SK-N-SH (cell line): ENCODE measurements at regions not wholly inside any gene's neighbourhood (a gene's known extent, or its start where the extent isn't known, plus 50 kb on each side); places are given as distances from the start of the nearest gene placed in this dataset.

Source experiments
- CTCF ChIA-PET: fragments of 300-600, 350-600 bp; formaldehyde crosslinking; extraction: SDS; loops from one replicate; lab custom pipeline; 2021; lab: Yijun Ruan, JAX
- POLR2A ChIA-PET: fragments of 350-600 bp; sonication (Branson Sonifier 250); formaldehyde crosslinking; extraction: SDS; loops from one replicate; lab custom pipeline; 2020; ENCODE audit warnings: antibody characterized with exemption, inconsistent platforms; lab: Yijun Ruan, JAX
- DNase-seq: peaks from one replicate; pipeline ENCODE4 v3.0.0; 2012
- H2AFZ ChIP-seq: fragments of 200-600 bp; sonication (generic); 2 replicates; pipeline ENCODE4 v1.8.1; 2016; ENCODE audit warnings: antibody characterized with exemption, mild to moderate bottlenecking, low read depth
- H3F3A ChIP-seq: fragments of 200-600 bp; sonication (generic); replicated peaks from 2 replicates; pipeline ENCODE3; 2016; ENCODE audit warnings: antibody characterized with exemption, mild to moderate bottlenecking; ENCODE audit not compliant: insufficient read depth
- H3K27ac ChIP-seq, 2 experiments: fragments of 200-500 bp in 1 of 2; fragments of 200-600 bp in 1 of 2; sonication (Bioruptor generic) in 1 of 2; sonication (generic), shearing (Covaris generic) in 1 of 2; 2 replicates each; pipeline versions ENCODE4 v1.5.1 to v1.6.1; 2014 to 2016; ENCODE audit warnings: low read depth in 2 of 2, inconsistent platforms in 1 of 2, low read length in 1 of 2, mild to moderate bottlenecking in 1 of 2, mixed read lengths in 1 of 2
- H3K27me3 ChIP-seq: fragments of 200-600 bp; sonication (generic), shearing (Covaris generic); 2 replicates; pipeline ENCODE4 v1.6.1; 2016; ENCODE audit warnings: mixed run types; ENCODE audit not compliant: insufficient read depth
- H3K36me3 ChIP-seq, 2 experiments: fragments of 200-500 bp in 1 of 2; fragments of 200-600 bp in 1 of 2; sonication (Bioruptor generic) in 1 of 2; sonication (generic) in 1 of 2; replicated peaks in 1 of 2; 2 replicates each; pipeline versions ENCODE3 to v1.5.1; 2014 to 2016; ENCODE audit warnings: low read length in 1 of 2, mild to moderate bottlenecking in 1 of 2; ENCODE audit not compliant: insufficient read depth in 2 of 2, control insufficient read depth in 1 of 2
- H3K4me1 ChIP-seq, 2 experiments: fragments of 200-500 bp in 1 of 2; fragments of 200-600 bp in 1 of 2; sonication (Bioruptor generic) in 1 of 2; sonication (generic), shearing (Covaris generic) in 1 of 2; 2 replicates each; pipeline versions ENCODE4 v1.5.1 to v1.6.1; 2014 to 2016; ENCODE audit warnings: low read depth in 1 of 2, low read length in 1 of 2, mixed run types in 1 of 2; ENCODE audit not compliant: insufficient read depth in 2 of 2, control insufficient read depth in 1 of 2
- H3K4me2 ChIP-seq: fragments of 200-600 bp; sonication (generic), shearing (Covaris generic); 2 replicates; pipeline ENCODE4 v1.6.1; 2017; ENCODE audit warnings: mixed run types
- H3K4me3 ChIP-seq, 2 experiments: fragments of 200-500 bp in 1 of 2; fragments of 200-600 bp in 1 of 2; sonication (Bioruptor generic) in 1 of 2; sonication (generic), shearing (Covaris generic) in 1 of 2; 2 replicates each; pipeline versions ENCODE4 v1.5.1 to v1.8.1; 2014 to 2016; ENCODE audit warnings: low read depth in 2 of 2, inconsistent platforms in 1 of 2, low read length in 1 of 2, mild to moderate bottlenecking in 1 of 2, mixed read lengths in 1 of 2, moderate library complexity in 1 of 2
- H3K79me2 ChIP-seq: fragments of 200-600 bp; sonication (generic); 2 replicates; pipeline ENCODE4 v1.8.1; 2017; ENCODE audit warnings: mild to moderate bottlenecking; ENCODE audit not compliant: insufficient read depth
- H3K9ac ChIP-seq: fragments of 200-600 bp; sonication (generic); 2 replicates; pipeline ENCODE4 v1.6.1; 2017; ENCODE audit warnings: mixed run types
- H3K9me2 ChIP-seq: fragments of 200-600 bp; sonication (generic); 2 replicates; pipeline ENCODE4 v1.6.1; 2017; ENCODE audit warnings: mixed run types
- H3K9me3 ChIP-seq: fragments of 200-600 bp; sonication (generic); 2 replicates; pipeline ENCODE4 v1.6.1; 2017; ENCODE audit warnings: mixed run types, mild to moderate bottlenecking, moderate library complexity
- H4K20me1 ChIP-seq: fragments of 200-600 bp; sonication (generic); 2 replicates; pipeline ENCODE4 v1.6.1; 2017; ENCODE audit warnings: mild to moderate bottlenecking, mixed run types; ENCODE audit not compliant: insufficient read depth
- CHD2 ChIP-seq: fragments of 150-350 bp; IDR thresholded peaks from 2 replicates; pipeline ENCODE4 v1.6.1; 2018; ENCODE audit warnings: low read length; ENCODE audit not compliant: partially characterized antibody
- CTCF ChIP-seq: fragments of 200-600 bp; sonication (generic); IDR thresholded peaks from 2 replicates; pipeline ENCODE4 v1.6.1; 2017; ENCODE audit warnings: antibody characterized with exemption, mild to moderate bottlenecking, moderate library complexity
- EP300 ChIP-seq, 2 experiments: IDR thresholded peaks; 2 replicates each; pipeline versions ENCODE4 v1.4.0 to v1.6.1; 2012; ENCODE audit warnings: borderline replicate concordance in 1 of 2, low read depth in 1 of 2, low read length in 1 of 2
- EZH2phosphoT487 ChIP-seq: fragments of 200-600 bp; sonication (generic); IDR thresholded peaks from 2 replicates; pipeline ENCODE4 v1.6.1; 2017; ENCODE audit warnings: low read depth, mixed run types, mild to moderate bottlenecking, antibody characterized with exemption, moderate library complexity, borderline replicate concordance
- FOSL2 ChIP-seq: IDR thresholded peaks from 2 replicates; pipeline ENCODE4 v1.4.0; 2012; ENCODE audit warnings: low read depth, mild to moderate bottlenecking, moderate library complexity, borderline replicate concordance
- FOXJ3 ChIP-seq: sonication (generic); formaldehyde crosslinking; IDR thresholded peaks from 2 replicates; pipeline ENCODE4 v1.5.1; 2020; ENCODE audit warnings: mild to moderate bottlenecking, missing genetic modification reagents
- FOXM1 ChIP-seq: IDR thresholded peaks from 2 replicates; pipeline ENCODE4 v1.4.0; 2012; ENCODE audit warnings: low read depth, mild to moderate bottlenecking
- GABPA ChIP-seq: IDR thresholded peaks from 2 replicates; pipeline ENCODE4 v1.4.0; 2012; ENCODE audit warnings: low read depth, mild to moderate bottlenecking
- GATA2 ChIP-seq: sonication (generic); formaldehyde crosslinking; IDR thresholded peaks from 2 replicates; pipeline ENCODE4 v1.5.0; 2020; ENCODE audit warnings: mild to moderate bottlenecking, missing genetic modification reagents
- MEF2A ChIP-seq: IDR thresholded peaks from 2 replicates; pipeline ENCODE4 v1.4.0; 2012; ENCODE audit warnings: low read depth, borderline replicate concordance
- NFIC ChIP-seq: IDR thresholded peaks from 2 replicates; pipeline ENCODE4 v1.4.0; 2012; ENCODE audit warnings: borderline replicate concordance
- NRF1 ChIP-seq: IDR thresholded peaks from 2 replicates; pipeline ENCODE4 v1.6.1; 2012; ENCODE audit warnings: low read depth, mild to moderate bottlenecking, low read length
- RFX5 ChIP-seq: IDR thresholded peaks from 2 replicates; pipeline ENCODE4 v1.6.1; 2012; ENCODE audit warnings: mild to moderate bottlenecking, improper control_type of control experiment, low read length
- SIN3A ChIP-seq: IDR thresholded peaks from 2 replicates; pipeline ENCODE4 v1.6.1; 2012; ENCODE audit warnings: low read depth, mild to moderate bottlenecking, low read length, moderate library complexity, borderline replicate concordance
- SMC3 ChIP-seq: IDR thresholded peaks from 2 replicates; pipeline ENCODE4 v1.6.1; 2012; ENCODE audit warnings: low read depth, low read length, improper control_type of control experiment
- TAF1 ChIP-seq: IDR thresholded peaks from 2 replicates; pipeline ENCODE4 v1.6.1; 2012; ENCODE audit warnings: low read depth, mild to moderate bottlenecking, low read length, moderate library complexity, borderline replicate concordance
- TCF12 ChIP-seq: IDR thresholded peaks from 2 replicates; pipeline ENCODE4 v1.4.0; 2012
- TEAD4 ChIP-seq: IDR thresholded peaks from 2 replicates; pipeline ENCODE4 v1.4.0; 2012; ENCODE audit warnings: mild to moderate bottlenecking, borderline replicate concordance; ENCODE audit not compliant: insufficient read depth
- USF1 ChIP-seq: IDR thresholded peaks from 2 replicates; pipeline ENCODE4 v1.4.0; 2012; ENCODE audit warnings: low read depth, borderline replicate concordance
- YY1 ChIP-seq: IDR thresholded peaks from 2 replicates; pipeline ENCODE4 v1.4.0; 2012; ENCODE audit warnings: low read depth, mild to moderate bottlenecking
- ZBTB33 ChIP-seq: IDR thresholded peaks from 2 replicates; pipeline ENCODE4 v1.4.0; 2012; ENCODE audit warnings: low read depth, borderline replicate concordance
- WGBS: methylation state at CpG from one replicate; pipeline ENCODE4 v1.1.6; 2017; ENCODE audit warnings: low lambda C conversion rate; 5-methylcytosine and 5-hydroxymethylcytosine counted together

- Histone ChIP-seq H3K9me2 (no peaks in the 10 kb centered on the region), H3K4me2 (no peak overlapping the region), H3K27ac (no peak overlapping the region), H2AFZ (no peak overlapping the region), H3K27me3 (no peaks in the 10 kb centered on the region), H3K79me2 (no peaks in the 10 kb centered on the region), H3K9ac (no peak overlapping the region), H3K9me3 (no peaks in the 10 kb centered on the region), H3K36me3 (no peaks in the 10 kb centered on the region), H3K4me3 (no peak overlapping the region), H3F3A (no peaks in the 10 kb centered on the region), H3K4me1 (peaks cover 0 to 4% of the 10 kb centered on the region in 2 experiments; a peak in 1 of 4 replicates), H4K20me1 (no peaks in the 10 kb centered on the region)
- POLR2A ChIA-PET = no interaction called here
- TF ChIP-seq GABPA = no peak
- TF ChIP-seq FOXM1 = no peak
- TF ChIP-seq NFIC = no peak
- no peak for TF ChIP-seq TAF1
- no peak for TF ChIP-seq GATA2 (CRISPR knock-in tag)
- no peak for TF ChIP-seq SIN3A
- no peak for TF ChIP-seq SMC3
- no peak for TF ChIP-seq TCF12
- no peak for TF ChIP-seq ZBTB33
- TF ChIP-seq FOXJ3 (CRISPR knock-in tag) = no peak
- no peak for TF ChIP-seq RFX5
- no peak for TF ChIP-seq MEF2A
- TF ChIP-seq EZH2phosphoT487 = no peak
- TF ChIP-seq EP300 (IDR thresholded peaks at IDR 0.05; ENCODE audit: borderline replicate concordance in 1 of 2, low read depth in 1 of 2, low read length in 1 of 2) = no peak
- TF ChIP-seq USF1 = no peak
- no peak for TF ChIP-seq TEAD4
- no CpG with 5 or more reads among the region's 4 CpGs for WGBS
- CTCF ChIA-PET = no interaction called here
- no peak for DNase-seq
These were observed 286.8 kb downstream of the PBX3 start for GRCh38 chr9:126033956-126034355.

GRCh38 chr9:126036881-126037291 lies 289.7 kb downstream of the PBX3 start:
- no peak overlapping the region for H3K27ac ChIP-seq
- H3K9ac ChIP-seq = no peak overlapping the region
- ChIA-PET CTCF (interaction anchor here (1.6 kb wide), 1 partner anchor 16 kb away, joined by 4 read pairs; no protein-coding TSS in a partner anchor), POLR2A (no interaction called here)
- no peaks in the 10 kb centered on the region for H3K9me3 ChIP-seq
- WGBS = 83% methylated on average over 13 of the region's 19 CpGs
- no peak for DNase-seq
- no peaks in the 10 kb centered on the region for H4K20me1 ChIP-seq
- H3K9me2 ChIP-seq = no peaks in the 10 kb centered on the region
- H2AFZ ChIP-seq = no peak overlapping the region
- H3K4me3 ChIP-seq = no peak overlapping the region
- H3K36me3 ChIP-seq = no peaks in the 10 kb centered on the region
- H3K4me2 ChIP-seq = no peak overlapping the region
- H3K79me2 ChIP-seq = no peaks in the 10 kb centered on the region
- peaks cover 0 to 4% of the 10 kb centered on the region in 2 experiments; a peak in 1 of 4 replicates for H3K4me1 ChIP-seq
- H3K27me3 ChIP-seq = no peaks in the 10 kb centered on the region
- H3F3A ChIP-seq = no peaks in the 10 kb centered on the region
- TF ChIP-seq FOSL2 (no peak), EZH2phosphoT487 (no peak), TCF12 (no peak), ZBTB33 (no peak), TAF1 (no peak), NFIC (no peak), YY1 (no peak), FOXJ3 (CRISPR knock-in tag) (no peak), GATA2 (CRISPR knock-in tag) (no peak), CHD2 (no peak), CTCF (no peak), NRF1 (no peak), GABPA (no peak)
